Endothelial cell of umbilical vein (primary cell): ENCODE measurements at regions not wholly inside any gene's neighbourhood (a gene's known extent, or its start where the extent isn't known, plus 50 kb on each side); places are given as distances from the start of the nearest gene placed in this dataset.

Experiments used
- CTCF ChIP-seq, 2 donors: IDR thresholded peaks; 1 replicate in 1 of 2; 2 replicates in 1 of 2; pipeline ENCODE4 v1.5.1; 2011; ENCODE audit warnings: low read length in 2 of 2, mild to moderate bottlenecking in 2 of 2, moderate library complexity in 2 of 2, control low read depth in 1 of 2, inconsistent platforms in 1 of 2, low read depth in 1 of 2; ENCODE audit not compliant: insufficient read depth in 1 of 2; ENCODE audit errors: extremely low read depth in 1 of 2
- EZH2 ChIP-seq: IDR thresholded peaks from 2 replicates; pipeline ENCODE4 v1.6.1; 2012; ENCODE audit warnings: borderline replicate concordance, low read depth, mild to moderate bottlenecking, moderate library complexity, low read length, inconsistent platforms; ENCODE audit not compliant: severe bottlenecking
- FOS ChIP-seq: IDR thresholded peaks from 2 replicates; pipeline ENCODE4 v1.6.1; 2011; ENCODE audit warnings: mild to moderate bottlenecking, low read length, moderate library complexity, borderline replicate concordance; ENCODE audit not compliant: insufficient read depth
- GATA2 ChIP-seq: IDR thresholded peaks from 2 replicates; pipeline ENCODE4 v1.7.0; 2011; ENCODE audit warnings: low read depth, mild to moderate bottlenecking, moderate library complexity, mixed read lengths, low read length; ENCODE audit not compliant: insufficient read length, insufficient read depth
- JUN ChIP-seq: IDR thresholded peaks from 2 replicates; pipeline ENCODE4 v1.6.1; 2011; ENCODE audit warnings: borderline replicate concordance, low read depth; ENCODE audit not compliant: insufficient read length, insufficient read depth
- MAX ChIP-seq: IDR thresholded peaks from 2 replicates; pipeline ENCODE4 v1.6.1; 2011; ENCODE audit not compliant: insufficient read depth, insufficient read length
- MYC ChIP-seq: IDR thresholded peaks from one replicate; pipeline ENCODE4 v1.6.1; 2011; ENCODE audit warnings: mild to moderate bottlenecking, low read depth, low read length
- POLR2A ChIP-seq: IDR thresholded peaks from 2 replicates; pipeline ENCODE4 v1.6.1; 2012; ENCODE audit warnings: low read depth, mild to moderate bottlenecking, control low read depth, low read length
- POLR2AphosphoS5 ChIP-seq: IDR thresholded peaks from 2 replicates; pipeline ENCODE4 v1.6.1; 2012; ENCODE audit warnings: low read depth, mild to moderate bottlenecking, control low read depth, low read length, moderate library complexity; ENCODE audit not compliant: insufficient read depth

GRCh38 chr6:167230288-167230687, 60.8 kb upstream of the UNC93A start:
- TF ChIP-seq EZH2: no peak
- no peak for TF ChIP-seq CTCF (IDR thresholded peaks at IDR 0.05; ENCODE audit: extremely low read depth in 1 of 2, insufficient read depth in 1 of 2, low read depth in 1 of 2, low read length in 2 of 2)
- TF ChIP-seq POLR2A: no peak
- no peak for TF ChIP-seq MAX
- no peak for TF ChIP-seq POLR2AphosphoS5
- TF ChIP-seq MYC: no peak
- TF ChIP-seq FOS: no peak
- no peak for TF ChIP-seq JUN
- no peak for TF ChIP-seq GATA2
